ENCODE measurements at regions not wholly inside any gene's neighbourhood (a gene's known extent, or its start where the extent isn't known, plus 50 kb on each side); places are given as distances from the start of the nearest gene placed in this dataset.

DNA sequence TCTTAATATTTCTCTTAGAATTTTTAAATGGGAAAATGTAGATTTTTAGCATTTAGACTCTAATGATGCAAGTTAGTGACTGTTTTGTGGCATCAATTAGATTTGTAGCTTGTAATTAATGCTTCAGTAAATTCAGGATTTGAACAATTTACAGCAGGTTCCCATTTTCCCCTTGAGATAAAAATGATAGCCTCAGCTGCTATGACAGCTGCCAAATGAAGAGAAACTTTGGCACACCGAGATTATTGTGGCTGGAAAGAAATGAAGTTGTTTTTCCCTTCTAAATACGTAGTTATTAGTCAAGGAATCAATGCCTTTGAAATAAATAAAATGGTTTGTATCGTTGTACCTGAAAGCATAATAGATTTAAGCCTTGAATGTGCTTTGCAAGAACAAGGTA, 206.4 kb upstream of the P2RY1 start:
- no peaks in the 10 kb centered on the region for H3K27me3 Mint-ChIP-seq (ENCODE audit: insufficient read depth, unreplicated experiment)
- H3K36me3 Mint-ChIP-seq (ENCODE audit: insufficient read depth, unreplicated experiment) = no peaks in the 10 kb centered on the region
- intact Hi-C loops (cut with micrococcal nuclease) = no loop called here
- BruUV-seq (replicated peaks) = no TSS peak
- ChIA-PET POLR2A (no interaction called here), CTCF (interaction anchor here (0.7 kb wide), 1 partner anchor 333 kb away, joined by 3 read pairs; no protein-coding TSS in a partner anchor)
- TF ChIP-seq, protein P1, sequence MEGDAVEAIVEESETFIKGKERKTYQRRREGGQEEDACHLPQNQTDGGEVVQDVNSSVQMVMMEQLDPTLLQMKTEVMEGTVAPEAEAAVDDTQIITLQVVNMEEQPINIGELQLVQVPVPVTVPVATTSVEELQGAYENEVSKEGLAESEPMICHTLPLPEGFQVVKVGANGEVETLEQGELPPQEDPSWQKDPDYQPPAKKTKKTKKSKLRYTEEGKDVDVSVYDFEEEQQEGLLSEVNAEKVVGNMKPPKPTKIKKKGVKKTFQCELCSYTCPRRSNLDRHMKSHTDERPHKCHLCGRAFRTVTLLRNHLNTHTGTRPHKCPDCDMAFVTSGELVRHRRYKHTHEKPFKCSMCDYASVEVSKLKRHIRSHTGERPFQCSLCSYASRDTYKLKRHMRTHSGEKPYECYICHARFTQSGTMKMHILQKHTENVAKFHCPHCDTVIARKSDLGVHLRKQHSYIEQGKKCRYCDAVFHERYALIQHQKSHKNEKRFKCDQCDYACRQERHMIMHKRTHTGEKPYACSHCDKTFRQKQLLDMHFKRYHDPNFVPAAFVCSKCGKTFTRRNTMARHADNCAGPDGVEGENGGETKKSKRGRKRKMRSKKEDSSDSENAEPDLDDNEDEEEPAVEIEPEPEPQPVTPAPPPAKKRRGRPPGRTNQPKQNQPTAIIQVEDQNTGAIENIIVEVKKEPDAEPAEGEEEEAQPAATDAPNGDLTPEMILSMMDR (IDR thresholded peaks at IDR 0.05; ENCODE audit: unreplicated experiment) = no peak
- H3K4me1 Mint-ChIP-seq (ENCODE audit: insufficient read depth, unreplicated experiment) = no peaks in the 10 kb centered on the region
- no peak overlapping the region for H3K4me3 Mint-ChIP-seq (ENCODE audit: unreplicated experiment)
- no peak for DNase-seq (ENCODE audit: unreplicated experiment)
- H3K9me3 Mint-ChIP-seq (ENCODE audit: unreplicated experiment) = no peaks in the 10 kb centered on the region
- H3K27ac Mint-ChIP-seq (ENCODE audit: low read depth, unreplicated experiment) = no peak overlapping the region

DNA sequence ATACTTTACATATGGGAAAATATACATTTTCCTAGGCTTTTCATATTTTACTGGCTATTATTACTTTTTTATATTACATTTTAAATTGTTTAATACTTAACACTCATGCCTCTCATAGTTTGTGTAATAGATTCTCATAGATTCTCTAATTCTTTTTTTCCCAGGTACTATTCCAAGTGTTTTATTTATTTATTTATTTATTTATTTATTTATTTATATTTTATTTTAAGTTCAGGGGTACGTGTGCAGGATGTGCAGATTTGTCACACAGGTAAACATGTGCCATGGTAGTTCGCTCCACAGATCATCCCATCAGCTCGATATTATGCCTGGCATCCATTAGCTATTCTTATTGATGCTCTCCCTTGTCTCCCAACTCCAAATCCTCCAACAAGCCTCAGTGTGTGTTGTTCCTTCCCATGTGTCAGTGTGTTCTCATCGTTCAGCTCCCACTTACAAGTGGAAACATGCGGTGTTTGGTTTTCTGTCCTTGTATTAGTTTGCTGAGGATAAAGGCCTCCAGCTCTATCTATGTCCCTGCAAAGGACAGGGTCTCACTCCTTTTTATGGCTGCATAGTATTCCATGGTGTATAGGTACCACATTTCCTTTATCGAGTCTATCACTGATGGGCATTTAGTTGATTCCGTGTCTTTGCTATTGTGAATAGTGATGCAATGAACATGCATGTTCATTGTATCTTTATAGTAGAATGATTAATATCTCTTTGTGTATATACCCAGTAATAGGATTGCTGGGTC, 205.4 kb upstream of the P2RY1 start:
- no peak for DNase-seq (ENCODE audit: unreplicated experiment)
- POLR2A ChIA-PET = no interaction called here
- CTCF ChIA-PET = interaction anchor here (0.9 kb wide), 1 partner anchor 8 kb away, joined by 3 read pairs; no protein-coding TSS in a partner anchor
- H3K27me3 Mint-ChIP-seq (ENCODE audit: insufficient read depth, unreplicated experiment) = no peaks in the 10 kb centered on the region
- no peak overlapping the region for H3K27ac Mint-ChIP-seq (ENCODE audit: low read depth, unreplicated experiment)
- no peaks in the 10 kb centered on the region for H3K9me3 Mint-ChIP-seq (ENCODE audit: unreplicated experiment)
- BruUV-seq (replicated peaks) = no TSS peak
- no peaks in the 10 kb centered on the region for H3K4me1 Mint-ChIP-seq (ENCODE audit: insufficient read depth, unreplicated experiment)
- H3K4me3 Mint-ChIP-seq (ENCODE audit: unreplicated experiment) = no peak overlapping the region
- no peaks in the 10 kb centered on the region for H3K36me3 Mint-ChIP-seq (ENCODE audit: insufficient read depth, unreplicated experiment)
- intact Hi-C loops (cut with micrococcal nuclease) = no loop called here
- TF ChIP-seq, protein P1 (IDR thresholded peaks at IDR 0.05; ENCODE audit: unreplicated experiment) = no peak

GRCh38 chr3:152635389-152635788, 199.5 kb upstream of the P2RY1 start:
- ChIA-PET POLR2A (interaction anchor here (1.2 kb wide), 1 partner anchor 16 kb away, joined by 3 read pairs; no protein-coding TSS in a partner anchor), CTCF (interaction anchor here (0.8 kb wide), 1 partner anchor 9 kb away, joined by 4 read pairs; no protein-coding TSS in a partner anchor)
- no TSS peak for BruUV-seq (replicated peaks)
- no peak overlapping the region for H3K27ac Mint-ChIP-seq (ENCODE audit: low read depth, unreplicated experiment)
- H3K36me3 Mint-ChIP-seq (ENCODE audit: insufficient read depth, unreplicated experiment) = no peaks in the 10 kb centered on the region
- intact Hi-C loops (cut with micrococcal nuclease) = no loop called here
- peaks cover 12% of the 10 kb centered on the region for H3K4me1 Mint-ChIP-seq (ENCODE audit: insufficient read depth, unreplicated experiment)
- TF ChIP-seq, protein P1 (IDR thresholded peaks at IDR 0.05; ENCODE audit: unreplicated experiment) = no peak
- H3K4me3 Mint-ChIP-seq (ENCODE audit: unreplicated experiment) = no peak overlapping the region
- no peaks in the 10 kb centered on the region for H3K27me3 Mint-ChIP-seq (ENCODE audit: insufficient read depth, unreplicated experiment)
- H3K9me3 Mint-ChIP-seq (ENCODE audit: unreplicated experiment) = no peaks in the 10 kb centered on the region
- DNase-seq (ENCODE audit: unreplicated experiment) = no peak

GRCh38 chr3:152636651-152637050, 198.3 kb upstream of the P2RY1 start:
- ChIA-PET CTCF (no interaction called here), POLR2A (interaction anchor here (0.6 kb wide), 1 partner anchor 198 kb away, joined by 7 read pairs; no protein-coding TSS in a partner anchor)
- DNase-seq (ENCODE audit: unreplicated experiment) = no peak
- H3K4me1 Mint-ChIP-seq (ENCODE audit: insufficient read depth, unreplicated experiment) = peaks cover 12% of the 10 kb centered on the region
- no peaks in the 10 kb centered on the region for H3K9me3 Mint-ChIP-seq (ENCODE audit: unreplicated experiment)
- no peak overlapping the region for H3K27ac Mint-ChIP-seq (ENCODE audit: low read depth, unreplicated experiment)
- BruUV-seq (replicated peaks) = no TSS peak
- no peaks in the 10 kb centered on the region for H3K27me3 Mint-ChIP-seq (ENCODE audit: insufficient read depth, unreplicated experiment)
- TF ChIP-seq, protein P1 (IDR thresholded peaks at IDR 0.05; ENCODE audit: unreplicated experiment) = no peak
- intact Hi-C loops (cut with micrococcal nuclease) = no loop called here
- no peak overlapping the region for H3K4me3 Mint-ChIP-seq (ENCODE audit: unreplicated experiment)
- H3K36me3 Mint-ChIP-seq (ENCODE audit: insufficient read depth, unreplicated experiment) = no peaks in the 10 kb centered on the region
